HepG2 (cell line): ENCODE measurements at regions not wholly inside any gene's neighbourhood (a gene's known extent, or its start where the extent isn't known, plus 50 kb on each side); places are given as distances from the start of the nearest gene placed in this dataset.

Experiments used
- ATAC-seq: fragments of 200-7000 bp; cut with Tn5 transposase; 3 replicates; pipeline ENCODE4 v1.9.1; 2020; ENCODE audit warnings: mild to moderate bottlenecking, moderate library complexity
- BruUV-seq: library from RNA; stranded (reverse); fragments of 400-500 nt; replicated peaks from 2 replicates; lab custom pipeline; 2021; lab: Mats Ljungman, UMichigan
- CTCF ChIA-PET: fragments of 300-600 bp; formaldehyde crosslinking; extraction: SDS; loops from one replicate; lab custom pipeline; 2021; ENCODE audit warnings: low total read pairs, inconsistent platforms, low intra/inter-chr PET ratio; lab: Yijun Ruan, JAX
- POLR2A ChIA-PET: fragments of 350-600 bp; sonication (Branson Sonifier 250); formaldehyde crosslinking; loops from one replicate; lab custom pipeline; 2020; ENCODE audit warnings: antibody characterized with exemption, inconsistent platforms; lab: Yijun Ruan, JAX
- DNase-seq: peaks from one replicate; pipeline ENCODE4 v3.0.0-alpha.2; 2015; ENCODE audit warnings: low spot score
- FAIRE-seq: peaks from 3 replicates; lab custom pipeline; 2011; peaks lifted over from hg19 to GRCh38; lab: Jason Lieb, UNC
- H2AFZ ChIP-seq: one replicate; pipeline ENCODE4 v1.6.1; 2011; ENCODE audit warnings: low read length, inconsistent platforms
- H3K27ac ChIP-seq: fragments of 300-600 bp; 3 replicates; pipeline ENCODE4 v1.8.0; 2011; ENCODE audit warnings: mixed run types, mild to moderate bottlenecking, mixed read lengths, low read length, inconsistent platforms; ENCODE audit not compliant: insufficient read depth; ENCODE audit errors: extremely low read length
- H3K27me3 ChIP-seq, 2 experiments: fragments of 200-600 bp in 1 of 2; 2 replicates in 1 of 2; 3 replicates in 1 of 2; pipeline versions ENCODE4 v1.6.0 to v1.8.0; 2011; ENCODE audit warnings: low read length in 2 of 2, mild to moderate bottlenecking in 2 of 2, moderate library complexity in 2 of 2, inconsistent platforms in 1 of 2; ENCODE audit not compliant: insufficient read depth in 2 of 2, control insufficient read depth in 1 of 2
- H3K36me3 ChIP-seq, 2 experiments: fragments of 200-600 bp in 1 of 2; replicated peaks in 1 of 2; 2 replicates in 1 of 2; 3 replicates in 1 of 2; pipeline versions ENCODE4 v1.5.1 to v1.8.0; 2011; ENCODE audit warnings: low read length in 2 of 2, inconsistent platforms in 1 of 2; ENCODE audit not compliant: insufficient read depth in 2 of 2, control insufficient read depth in 1 of 2
- H3K4me1 ChIP-seq: 2 replicates; pipeline ENCODE4 v1.5.1; 2012; ENCODE audit warnings: low read length, inconsistent platforms; ENCODE audit not compliant: insufficient read depth
- H3K4me2 ChIP-seq: 2 replicates; pipeline ENCODE4 v1.6.0; 2011; ENCODE audit warnings: low read depth, low read length, inconsistent platforms
- H3K4me3 ChIP-seq, 3 experiments: fragments of 200-600 bp in 1 of 3; sonication (generic), shearing (Covaris generic) in 1 of 3; replicated peaks in 1 of 3; 2 replicates each; pipeline ENCODE4 v1.5.1; 2011 to 2016; ENCODE audit warnings: low read length in 3 of 3, inconsistent platforms in 2 of 3, low read depth in 2 of 3, mild to moderate bottlenecking in 2 of 3, control low read depth in 1 of 3, mixed read lengths in 1 of 3; ENCODE audit not compliant: insufficient read depth in 1 of 3
- H3K79me2 ChIP-seq: one replicate; pipeline ENCODE4 v1.6.1; 2011; ENCODE audit warnings: low read length, inconsistent platforms; ENCODE audit not compliant: insufficient read depth
- H3K9ac ChIP-seq: 2 replicates; pipeline ENCODE4 v1.6.0; 2011; ENCODE audit warnings: mild to moderate bottlenecking, low read depth, low read length, inconsistent platforms; ENCODE audit not compliant: insufficient read depth
- H3K9me3 ChIP-seq: 2 replicates; pipeline ENCODE4 v1.5.1; 2012; ENCODE audit warnings: mild to moderate bottlenecking, low read length
- H4K20me1 ChIP-seq: 2 replicates; pipeline ENCODE4 v1.6.0; 2011; ENCODE audit warnings: inconsistent platforms, mild to moderate bottlenecking, low read length, moderate library complexity; ENCODE audit not compliant: insufficient read depth
- ARNT2 ChIP-seq: sonication (generic); formaldehyde crosslinking; IDR thresholded peaks from 2 replicates; pipeline ENCODE4 v1.8.0; 2022; ENCODE audit warnings: mild to moderate bottlenecking, low read depth, missing genetic modification reagents, moderate library complexity
- HMG20A ChIP-seq: IDR thresholded peaks from 2 replicates; pipeline ENCODE4 v1.6.1; 2016; ENCODE audit warnings: borderline replicate concordance
- MAF1 ChIP-seq: sonication (generic); formaldehyde crosslinking; IDR thresholded peaks from 2 replicates; pipeline ENCODE4 v1.5.0; 2020; ENCODE audit warnings: missing genetic modification reagents, borderline replicate concordance
- MIXL1 ChIP-seq: IDR thresholded peaks from 2 replicates; pipeline ENCODE4 v1.6.1; 2016
- NR1H2 ChIP-seq: sonication (generic); formaldehyde crosslinking; IDR thresholded peaks from 2 replicates; pipeline ENCODE4 v1.8.1; 2022; ENCODE audit warnings: low read depth, missing genetic modification reagents, borderline replicate concordance
- PHF8 ChIP-seq: sonication (generic); formaldehyde crosslinking; IDR thresholded peaks from 2 replicates; pipeline ENCODE4 v1.5.0; 2020; ENCODE audit warnings: missing genetic modification reagents
- SNAPC4 ChIP-seq: sonication (generic); formaldehyde crosslinking; IDR thresholded peaks from 2 replicates; pipeline ENCODE4 v1.4.0; 2020; ENCODE audit warnings: mild to moderate bottlenecking, missing genetic modification reagents
- ZBTB7A ChIP-seq: sonication (generic); formaldehyde crosslinking; IDR thresholded peaks from 2 replicates; pipeline ENCODE4 v1.8.0; 2022; ENCODE audit warnings: mild to moderate bottlenecking, missing genetic modification reagents
- ZFAT ChIP-seq: sonication (generic); formaldehyde crosslinking; conservative IDR thresholded peaks from 2 replicates; pipeline ENCODE4 v1.8.1; 2023; ENCODE audit warnings: missing genetic modification reagents, inconsistent platforms
- ZNF24 ChIP-seq: fragments of 450-650 bp; IDR thresholded peaks from 2 replicates; pipeline ENCODE4 v1.6.1; 2017; ENCODE audit warnings: antibody characterized with exemption, mild to moderate bottlenecking
- ZNF256 ChIP-seq: sonication (generic); formaldehyde crosslinking; conservative IDR thresholded peaks from 2 replicates; pipeline ENCODE4 v1.4.0; 2020; ENCODE audit warnings: missing genetic modification reagents
- WGBS: methylation state at CpG from one replicate; pipeline ENCODE4 v1.1.6; 2017; ENCODE audit warnings: low lambda C conversion rate; 5-methylcytosine and 5-hydroxymethylcytosine counted together
- in situ Hi-C: cut with HindIII; loops from 2 replicates; pipeline ENCODE4 v1.10.0; 2017; ENCODE audit warnings: low pct_unique_long_range_greater_than_20kb; ENCODE audit not compliant: extremely low pct_ligation_motif_present
- intact Hi-C: fragments of 100-400 bp; cut with micrococcal nuclease; formaldehyde crosslinking; loops from one replicate; pipeline ENCODE4 v1.10.0; 2022; ENCODE audit not compliant: unreplicated experiment

- no peak overlapping the region for H3K27ac ChIP-seq
Observed at GRCh38 chr16:87043231-87044031, 273.8 kb downstream of the C16orf95 start.

More at GRCh38 chr16:87043231-87044031, 273.8 kb downstream of the C16orf95 start:
- peaks cover 15 to 67% of the 10 kb centered on the region in 2 experiments; a peak in 4 of 5 replicates for H3K27me3 ChIP-seq
- in situ Hi-C loops, result no loop called here
- FAIRE-seq, result no peak
- no peaks in the 10 kb centered on the region for H3K79me2 ChIP-seq
- no peaks in the 10 kb centered on the region for H3K36me3 ChIP-seq
- 9% methylated on average over 17 of the region's 20 CpGs for whole genome bisulfite sequencing
- intact Hi-C loops, result no loop called here
- no peak overlapping the region for H3K4me2 ChIP-seq
- ChIA-PET POLR2A (no interaction called here), CTCF (no interaction called here)
- H4K20me1 ChIP-seq, result no peaks in the 10 kb centered on the region
- ATAC-seq, result no peak
- no peaks in the 10 kb centered on the region for H3K4me1 ChIP-seq
- H3K9me3 ChIP-seq, result no peaks in the 10 kb centered on the region
- H3K9ac ChIP-seq, result no peak overlapping the region
- no peak for TF ChIP-seq PHF8
- TF ChIP-seq SNAPC4 (CRISPR knock-in tag), result no peak
- TF ChIP-seq ZBTB7A (CRISPR knock-in tag), result no peak
- no peak for TF ChIP-seq MAF1 (CRISPR knock-in tag)
- TF ChIP-seq HMG20A (CRISPR knock-in tag), result no peak
- TF ChIP-seq ZFAT (CRISPR knock-in tag), result no peak
- no peak for TF ChIP-seq MIXL1 (CRISPR knock-in tag)
- no peak for TF ChIP-seq ZNF24
- no peak for TF ChIP-seq NR1H2 (CRISPR knock-in tag)
- TF ChIP-seq ARNT2 (CRISPR knock-in tag), result no peak
- TF ChIP-seq ZNF256 (CRISPR knock-in tag), result no peak
- TF ChIP-seq, all 625 proteins: peak for 0
- no peak for DNase-seq
- BruUV-seq, result no TSS peak
- Histone ChIP-seq H3K4me3 (no peak overlapping the region), H2AFZ (no peak overlapping the region)
